IPS-18a (cell line): ENCODE measurements at regions not wholly inside any gene's neighbourhood (a gene's known extent, or its start where the extent isn't known, plus 50 kb on each side); places are given as distances from the start of the nearest gene placed in this dataset.

Source experiments
- H3K27ac ChIP-seq: one replicate; pipeline ENCODE4 v1.5.1; 2013; ENCODE audit warnings: low read length
- H3K27me3 ChIP-seq: one replicate; pipeline ENCODE4 v1.6.1; 2013; ENCODE audit warnings: mild to moderate bottlenecking, low read length; ENCODE audit not compliant: control insufficient read depth, insufficient read depth
- H3K36me3 ChIP-seq: one replicate; pipeline ENCODE4 v1.6.1; 2013; ENCODE audit warnings: low read depth, low read length; ENCODE audit not compliant: control insufficient read depth
- H3K4me1 ChIP-seq: one replicate; pipeline ENCODE4 v1.6.1; 2013; ENCODE audit warnings: low read depth, low read length; ENCODE audit not compliant: control insufficient read depth
- H3K4me3 ChIP-seq: one replicate; pipeline ENCODE4 v1.5.1; 2013; ENCODE audit warnings: low read length
- H3K9ac ChIP-seq: one replicate; pipeline ENCODE4 v1.6.1; 2013; ENCODE audit warnings: mild to moderate bottlenecking, low read length, moderate library complexity
- H3K9me3 ChIP-seq: one replicate; pipeline ENCODE4 v1.6.1; 2013; ENCODE audit warnings: low read depth, low read length; ENCODE audit not compliant: control insufficient read depth

DNA sequence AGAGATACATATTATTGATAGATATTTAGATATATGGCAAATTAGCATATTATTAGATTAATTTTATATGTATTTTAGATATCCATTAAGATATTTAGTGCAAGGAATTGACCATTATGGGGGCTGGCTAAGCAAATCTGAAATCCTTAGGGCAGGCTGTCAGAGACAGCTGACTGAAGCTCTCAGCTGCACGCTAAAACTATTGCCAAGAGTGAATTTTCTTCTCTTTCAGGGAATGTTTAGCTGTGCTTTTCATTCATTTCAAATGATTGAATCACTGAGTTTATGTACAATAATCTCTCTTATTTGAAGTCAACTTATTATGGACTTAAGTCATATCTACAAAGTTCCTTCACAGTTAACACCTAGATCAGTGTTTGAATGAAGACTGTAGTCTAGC, 566.5 kb downstream of the LRFN5 start:
- H3K9ac ChIP-seq: no peak overlapping the region
- H3K4me1 ChIP-seq: no peaks in the 10 kb centered on the region
- H3K4me3 ChIP-seq: no peak overlapping the region
- H3K9me3 ChIP-seq: no peaks in the 10 kb centered on the region
- H3K27me3 ChIP-seq: no peaks in the 10 kb centered on the region
- no peak overlapping the region for H3K27ac ChIP-seq
- H3K36me3 ChIP-seq: no peaks in the 10 kb centered on the region

DNA sequence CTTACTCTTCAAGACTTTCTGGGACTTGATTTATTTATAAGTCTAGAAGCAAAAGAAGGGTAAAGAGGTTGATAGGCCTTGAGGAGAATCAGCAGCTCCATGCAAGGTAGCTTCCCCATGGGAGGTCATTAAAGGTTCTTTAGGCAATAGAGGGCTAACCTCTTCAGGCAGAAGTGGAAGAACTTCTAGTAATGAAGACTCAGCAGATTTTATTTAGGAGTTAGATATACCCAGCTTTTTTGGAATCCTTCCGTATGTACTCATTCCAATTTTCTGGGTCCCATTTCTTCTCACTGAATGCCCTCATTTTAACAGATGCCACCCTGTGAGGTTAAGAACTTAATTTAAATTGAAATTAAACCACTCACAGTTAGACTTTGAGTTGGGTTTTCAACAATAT, 565.6 kb downstream of the LRFN5 start:
- no peaks in the 10 kb centered on the region for H3K9me3 ChIP-seq

DNA sequence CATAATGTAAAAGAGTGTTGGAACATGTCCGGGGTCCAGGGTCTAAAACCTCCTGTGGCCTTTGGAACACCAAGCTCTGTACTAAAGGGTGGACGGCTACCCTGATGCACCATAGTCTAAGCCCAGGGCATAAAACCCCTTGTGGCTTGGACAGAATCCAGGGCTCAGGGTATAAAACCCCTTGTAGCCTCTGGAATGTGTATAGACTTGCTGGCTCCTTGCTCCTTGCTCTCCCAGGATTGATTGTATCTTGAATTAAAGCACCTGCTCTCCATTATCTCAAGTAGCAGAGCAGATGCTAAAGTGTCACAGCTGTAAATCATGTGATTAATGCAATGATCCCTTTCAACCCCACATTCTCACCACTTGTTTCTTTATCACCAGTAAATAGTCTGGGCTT, 556.5 kb downstream of the LRFN5 start:
- H3K9me3 ChIP-seq: no peaks in the 10 kb centered on the region
- no peak overlapping the region for H3K9ac ChIP-seq
- H3K36me3 ChIP-seq: no peaks in the 10 kb centered on the region
- no peaks in the 10 kb centered on the region for H3K4me1 ChIP-seq
- no peak overlapping the region for H3K4me3 ChIP-seq
- H3K27me3 ChIP-seq: no peaks in the 10 kb centered on the region
- H3K27ac ChIP-seq: no peak overlapping the region

More for the DNA sequence above, 565.6 kb downstream of the LRFN5 start:
- Histone ChIP-seq H3K27ac (no peak overlapping the region), H3K4me1 (no peaks in the 10 kb centered on the region), H3K27me3 (no peaks in the 10 kb centered on the region), H3K9ac (no peak overlapping the region), H3K4me3 (no peak overlapping the region), H3K36me3 (no peaks in the 10 kb centered on the region)

DNA sequence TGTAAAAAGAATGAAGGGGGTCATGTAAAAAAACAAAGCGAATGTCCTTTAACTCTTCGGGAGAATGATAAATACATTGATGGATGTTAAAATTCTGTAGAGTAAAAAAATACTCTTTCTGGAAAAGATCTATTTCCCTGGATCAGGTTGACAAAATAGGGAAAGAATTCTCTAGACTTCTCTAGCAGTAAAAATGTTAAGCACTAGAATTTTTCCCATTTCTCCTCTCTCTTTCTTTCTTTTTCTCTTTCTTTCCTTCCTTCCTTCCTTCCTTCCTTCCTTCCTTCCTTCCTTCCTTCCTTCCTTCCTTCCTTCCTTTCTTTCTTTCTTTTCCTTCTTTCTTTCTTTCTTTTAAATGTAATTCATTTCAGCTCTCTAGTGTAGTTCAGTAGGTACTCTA, 552.5 kb downstream of the LRFN5 start:
- Histone ChIP-seq H3K4me1 (no peaks in the 10 kb centered on the region), H3K4me3 (no peak overlapping the region), H3K36me3 (no peaks in the 10 kb centered on the region), H3K27ac (no peak overlapping the region), H3K9ac (no peak overlapping the region), H3K9me3 (no peaks in the 10 kb centered on the region), H3K27me3 (no peaks in the 10 kb centered on the region)

DNA sequence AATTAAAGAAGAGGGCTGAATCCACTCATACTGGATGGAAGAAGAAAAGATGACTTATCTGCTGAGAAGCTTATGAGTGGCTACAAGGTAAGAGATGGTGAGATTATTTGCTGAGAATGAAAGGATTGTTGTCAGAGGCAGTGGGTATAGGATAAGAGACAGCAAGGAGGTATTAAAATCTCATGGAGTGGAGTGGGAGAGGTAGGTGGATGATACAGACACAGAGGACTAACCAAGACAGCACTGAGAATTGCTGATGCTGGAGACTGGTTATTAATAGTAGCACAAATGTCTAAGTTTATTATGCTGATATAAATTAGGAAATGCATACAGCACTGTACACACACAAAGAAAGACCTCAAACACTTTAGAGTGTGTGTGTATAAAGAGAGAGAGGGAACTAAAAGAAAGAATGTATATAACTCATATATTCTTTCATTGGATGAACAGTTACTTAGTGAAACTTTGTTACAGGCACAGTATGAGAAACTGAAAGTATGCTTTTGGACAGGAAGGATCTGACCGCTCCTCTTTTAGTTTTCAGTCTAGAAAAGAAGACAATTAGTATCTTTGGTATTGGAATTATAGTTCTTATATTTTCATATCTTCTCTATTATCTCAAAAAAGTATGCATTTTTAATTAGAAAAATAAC, 543.1 kb downstream of the LRFN5 start:
- no peaks in the 10 kb centered on the region for H3K27me3 ChIP-seq
- no peak overlapping the region for H3K9ac ChIP-seq
- no peaks in the 10 kb centered on the region for H3K4me1 ChIP-seq
- no peaks in the 10 kb centered on the region for H3K36me3 ChIP-seq
- H3K4me3 ChIP-seq: no peak overlapping the region
- H3K9me3 ChIP-seq: no peaks in the 10 kb centered on the region
- H3K27ac ChIP-seq: no peak overlapping the region

DNA sequence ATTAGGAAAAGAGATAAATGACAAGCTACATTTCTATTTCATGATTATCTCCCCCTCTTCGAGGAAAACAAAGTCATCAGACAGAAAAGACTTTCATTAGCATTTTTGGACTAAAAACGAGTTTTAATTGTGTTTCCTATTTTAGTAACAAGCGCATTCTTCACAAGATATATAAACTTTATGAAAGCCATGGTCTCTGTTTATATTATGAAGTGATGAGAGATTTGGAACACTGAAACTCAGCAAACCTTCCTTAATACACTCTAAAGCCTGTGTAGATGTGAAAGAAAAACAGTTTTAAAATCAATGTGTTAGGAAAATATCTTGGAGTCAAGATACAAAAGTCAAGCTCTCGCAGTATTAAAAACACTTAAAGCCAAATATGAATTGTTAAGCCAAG, 539.1 kb downstream of the LRFN5 start:
- no peaks in the 10 kb centered on the region for H3K4me1 ChIP-seq
- no peak overlapping the region for H3K27ac ChIP-seq
- no peak overlapping the region for H3K9ac ChIP-seq
- no peaks in the 10 kb centered on the region for H3K9me3 ChIP-seq
- no peaks in the 10 kb centered on the region for H3K36me3 ChIP-seq
- H3K27me3 ChIP-seq: no peaks in the 10 kb centered on the region
- H3K4me3 ChIP-seq: no peak overlapping the region

DNA sequence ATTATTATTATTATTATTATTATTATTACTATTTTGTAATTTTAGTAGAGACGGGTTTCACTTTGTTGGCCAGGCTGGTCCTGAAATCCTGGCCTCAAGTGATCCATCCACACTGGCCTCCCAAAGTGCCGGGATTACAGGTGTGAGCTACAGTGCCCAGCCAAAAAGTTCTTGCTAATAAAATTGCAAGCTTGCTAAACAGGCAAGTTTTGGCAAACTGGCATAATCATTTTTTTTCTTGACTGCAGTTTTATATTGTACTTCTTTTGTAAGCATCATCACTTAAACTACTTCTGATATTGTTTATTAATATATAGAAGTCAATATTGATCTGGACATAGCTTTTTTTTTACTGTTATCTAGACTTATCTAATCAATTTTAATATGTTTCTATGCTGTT, 536.4 kb downstream of the LRFN5 start:
- Histone ChIP-seq H3K27ac (no peak overlapping the region), H3K4me1 (no peaks in the 10 kb centered on the region), H3K9ac (no peak overlapping the region), H3K9me3 (no peaks in the 10 kb centered on the region), H3K4me3 (no peak overlapping the region), H3K27me3 (no peaks in the 10 kb centered on the region), H3K36me3 (no peaks in the 10 kb centered on the region)

DNA sequence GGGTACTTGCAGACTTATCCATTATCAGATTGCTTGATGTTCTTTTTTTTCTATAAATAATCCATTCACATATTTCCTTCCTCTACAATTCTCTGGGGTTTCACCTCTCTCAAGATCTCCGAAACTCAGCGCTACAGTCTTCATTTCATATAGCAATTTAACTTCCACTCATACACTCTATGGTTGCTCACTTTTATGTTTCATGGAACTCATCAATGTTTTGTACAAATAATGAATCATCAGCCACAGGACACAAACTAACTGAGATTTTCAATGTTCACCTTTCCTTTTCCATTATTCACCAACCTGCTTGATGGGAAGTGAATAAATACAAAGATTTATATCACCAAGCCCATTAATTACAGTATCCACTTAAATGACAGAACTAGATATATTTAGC, 534.7 kb downstream of the LRFN5 start:
- Histone ChIP-seq H3K27me3 (no peaks in the 10 kb centered on the region), H3K4me1 (no peaks in the 10 kb centered on the region), H3K27ac (no peak overlapping the region), H3K9ac (no peak overlapping the region), H3K36me3 (no peaks in the 10 kb centered on the region), H3K4me3 (no peak overlapping the region), H3K9me3 (no peaks in the 10 kb centered on the region)

DNA sequence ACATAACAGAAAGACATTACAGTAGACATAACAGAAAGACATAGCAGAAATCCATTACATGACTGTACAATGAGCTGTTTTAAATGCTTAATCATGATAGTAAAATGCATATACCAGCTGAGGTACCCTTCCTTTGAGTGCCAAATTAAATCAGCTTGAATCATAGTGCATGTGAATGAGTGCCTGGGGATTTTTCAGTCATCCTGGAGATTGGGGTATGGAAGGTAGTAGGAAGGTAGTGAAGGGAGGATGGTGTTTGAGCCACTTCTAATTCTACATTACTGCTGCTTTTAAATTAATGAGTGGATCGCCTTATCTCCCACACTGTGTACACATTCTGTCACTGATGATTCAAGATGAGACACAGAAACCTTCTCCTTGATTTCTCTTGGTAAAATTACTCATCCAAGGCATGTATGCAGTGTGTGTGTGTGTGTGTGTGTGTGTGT, 534.2 kb downstream of the LRFN5 start:
- Histone ChIP-seq H3K4me3 (no peak overlapping the region), H3K27me3 (no peaks in the 10 kb centered on the region), H3K9me3 (no peaks in the 10 kb centered on the region), H3K9ac (no peak overlapping the region), H3K36me3 (no peaks in the 10 kb centered on the region), H3K4me1 (no peaks in the 10 kb centered on the region), H3K27ac (no peak overlapping the region)

DNA sequence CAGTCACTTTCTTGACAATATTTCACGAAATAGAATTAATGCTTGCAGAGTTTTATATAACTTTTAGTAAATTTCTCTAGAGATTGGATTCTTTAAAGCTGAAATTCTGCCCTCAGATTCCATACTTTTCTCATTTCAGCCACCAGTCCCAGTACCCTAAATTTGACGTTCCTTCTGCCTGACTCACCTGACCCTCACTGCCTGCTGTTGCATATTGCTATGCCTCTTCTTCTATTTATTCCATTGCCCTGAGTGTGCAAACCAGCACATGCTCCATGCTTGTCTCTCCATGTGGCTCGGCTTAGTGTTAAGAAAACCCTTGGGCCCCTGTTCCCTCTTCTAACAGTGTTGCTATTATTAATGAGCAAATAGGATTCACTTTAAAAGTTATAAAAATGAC, 533.3 kb downstream of the LRFN5 start:
- no peaks in the 10 kb centered on the region for H3K9me3 ChIP-seq

DNA sequence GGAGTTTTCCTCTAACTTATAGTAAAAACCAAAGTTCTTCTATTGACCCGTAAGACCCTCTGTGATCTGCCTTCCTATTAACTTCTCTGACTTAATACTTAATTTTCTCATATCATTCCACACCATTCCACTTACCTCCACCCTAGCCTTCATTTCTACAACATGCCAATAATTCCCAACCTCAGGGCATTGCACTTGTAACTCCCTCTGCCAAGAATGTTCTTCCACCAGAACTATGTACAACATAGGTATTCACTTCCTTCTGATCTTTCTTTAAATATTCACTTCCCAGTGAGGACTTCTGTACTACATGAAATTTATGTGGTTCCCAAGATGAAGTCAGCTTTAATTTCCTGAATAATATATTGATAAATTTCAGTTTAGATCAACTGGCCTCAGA, 531.7 kb downstream of the LRFN5 start:
- Histone ChIP-seq H3K4me1 (no peaks in the 10 kb centered on the region), H3K27ac (no peak overlapping the region), H3K36me3 (no peaks in the 10 kb centered on the region), H3K9ac (no peak overlapping the region), H3K4me3 (no peak overlapping the region), H3K27me3 (no peaks in the 10 kb centered on the region), H3K9me3 (no peaks in the 10 kb centered on the region)

More for the DNA sequence above, 533.3 kb downstream of the LRFN5 start:
- Histone ChIP-seq H3K9ac (no peak overlapping the region), H3K27me3 (no peaks in the 10 kb centered on the region), H3K27ac (no peak overlapping the region), H3K4me3 (no peak overlapping the region), H3K36me3 (no peaks in the 10 kb centered on the region), H3K4me1 (no peaks in the 10 kb centered on the region)

DNA sequence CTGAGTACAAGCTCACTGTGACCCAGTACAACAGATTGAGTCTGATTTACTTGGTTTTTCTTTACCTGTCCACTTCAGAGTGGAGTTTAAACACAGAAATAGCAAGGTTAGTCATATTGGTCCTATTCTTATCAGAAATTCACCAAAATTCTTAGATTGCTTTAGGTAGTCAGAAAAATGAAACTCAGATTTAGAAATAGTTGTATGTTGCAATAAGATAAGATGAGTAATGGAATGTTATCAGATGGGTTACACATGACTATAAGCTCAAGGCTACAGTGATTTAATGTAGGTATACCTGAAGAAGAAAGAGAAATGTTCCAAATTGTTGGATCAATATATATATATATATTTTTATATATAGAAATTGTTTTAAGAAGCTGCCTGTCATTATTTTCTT, 524.1 kb downstream of the LRFN5 start:
- no peaks in the 10 kb centered on the region for H3K27me3 ChIP-seq
- no peaks in the 10 kb centered on the region for H3K4me1 ChIP-seq
- H3K27ac ChIP-seq: no peak overlapping the region
- H3K9me3 ChIP-seq: no peaks in the 10 kb centered on the region
- no peak overlapping the region for H3K9ac ChIP-seq
- H3K4me3 ChIP-seq: no peak overlapping the region
- H3K36me3 ChIP-seq: no peaks in the 10 kb centered on the region
